ENCODE measurements at regions not wholly inside any gene's neighbourhood (a gene's known extent, or its start where the extent isn't known, plus 50 kb on each side); places are given as distances from the start of the nearest gene placed in this dataset.

- no peak for TF ChIP-seq CTCF (conservative IDR thresholded peaks at IDR 0.05; ENCODE audit: low read depth, low read length)
- DNase-seq (ENCODE audit: low read depth) = no peak
- H3K4me3 ChIP-seq (ENCODE audit: low read depth, low read length) = no peak overlapping the region
These were observed 101.5 kb downstream of the KIF26A start for GRCh38 chr14:104239861-104240301.

GRCh38 chr14:104240434-104241157 is 102.2 kb downstream of the KIF26A start:
- TF ChIP-seq CTCF (conservative IDR thresholded peaks at IDR 0.05; ENCODE audit: low read depth, low read length) = no peak
- no peak for DNase-seq (ENCODE audit: low read depth)
- H3K4me3 ChIP-seq (ENCODE audit: low read depth, low read length) = no peak overlapping the region

DNA sequence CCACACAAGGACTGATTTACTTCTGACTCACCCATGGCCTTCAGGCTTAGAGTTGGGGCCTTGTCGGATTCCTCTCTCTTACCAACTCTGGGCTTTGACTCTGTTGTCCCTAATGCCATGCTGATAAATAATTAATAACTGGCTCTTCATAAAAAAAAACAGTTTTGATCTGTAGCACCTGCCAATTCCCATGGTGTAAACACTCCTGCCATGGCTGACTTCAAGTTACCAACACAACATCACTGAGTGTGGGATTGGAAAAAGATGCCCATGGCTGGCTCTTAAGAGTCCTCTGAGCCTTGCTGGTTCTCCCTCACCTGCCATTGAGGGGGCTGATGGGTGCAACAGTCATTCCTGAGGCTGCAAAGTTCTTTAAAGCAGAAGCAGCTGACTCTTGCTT is 104.8 kb downstream of the KIF26A start:
- no peak for TF ChIP-seq CTCF (conservative IDR thresholded peaks at IDR 0.05; ENCODE audit: low read depth, low read length)
- no peak for DNase-seq (ENCODE audit: low read depth)

DNA sequence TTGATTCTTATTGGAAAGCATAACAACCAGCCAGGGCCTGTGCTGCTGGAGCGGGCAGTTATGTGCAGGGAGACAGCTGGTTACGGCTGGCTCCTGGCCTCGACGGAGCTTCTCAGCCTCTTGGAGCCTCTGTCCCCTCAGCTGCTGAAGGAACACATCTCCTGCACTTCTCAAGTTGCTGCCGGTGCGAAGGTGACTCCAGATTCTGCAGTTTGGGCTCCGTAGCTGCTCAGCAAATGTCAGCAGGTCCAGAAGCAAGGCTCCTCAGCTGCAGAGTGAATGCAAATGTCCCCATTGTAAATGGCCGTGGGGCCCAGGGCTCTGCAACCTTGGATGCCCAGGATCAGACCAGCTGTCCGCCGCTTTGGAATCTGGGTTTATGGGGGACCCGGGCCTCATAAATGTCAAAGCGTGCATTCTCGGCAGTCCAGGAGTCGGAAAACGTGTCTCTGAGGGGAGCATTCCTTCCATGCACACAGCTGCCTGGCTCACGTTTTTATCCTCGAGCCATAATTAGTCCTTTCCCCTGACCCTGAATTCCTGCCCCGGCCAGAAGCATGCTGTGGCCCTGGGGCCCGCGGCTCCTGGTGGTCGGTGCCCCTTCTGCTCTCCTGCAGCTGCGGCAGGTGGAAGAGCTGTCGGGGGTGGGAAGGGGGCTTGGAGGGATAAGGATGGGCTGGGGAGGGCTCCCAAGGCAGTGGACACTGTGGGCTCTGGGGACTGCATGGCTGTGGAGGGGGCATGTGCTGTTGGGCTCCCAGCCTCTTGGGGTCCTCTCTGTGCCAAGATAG is 106.0 kb downstream of the KIF26A start:
- TF ChIP-seq CTCF (conservative IDR thresholded peaks at IDR 0.05; ENCODE audit: low read depth, low read length) = no peak

More for the DNA sequence above, 104.8 kb downstream of the KIF26A start:
- no peak overlapping the region for H3K4me3 ChIP-seq (ENCODE audit: low read depth, low read length)

DNA sequence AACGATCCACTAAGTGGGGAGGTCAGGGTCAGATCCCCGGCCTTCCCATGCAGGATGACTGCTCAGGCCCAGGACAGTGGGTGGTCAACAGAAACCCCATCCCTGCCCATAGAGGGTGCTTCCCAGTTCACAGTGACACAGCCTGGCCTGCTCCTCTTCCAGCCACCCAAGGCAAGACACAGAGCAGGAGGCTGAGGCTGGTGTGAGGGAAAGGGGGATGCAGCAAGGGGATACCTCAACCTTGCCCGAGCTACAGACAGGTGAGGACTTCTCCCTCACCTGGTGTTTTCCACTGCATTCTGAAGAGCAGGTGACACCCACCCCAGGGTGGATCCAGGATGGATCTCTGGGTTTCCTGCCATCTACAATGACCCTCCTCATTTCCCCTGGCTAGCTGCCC is 106.7 kb downstream of the KIF26A start:
- DNase-seq (ENCODE audit: low read depth) = no peak
- TF ChIP-seq CTCF (conservative IDR thresholded peaks at IDR 0.05; ENCODE audit: low read depth, low read length) = no peak
- H3K4me3 ChIP-seq (ENCODE audit: low read depth, low read length) = no peak overlapping the region

More for the DNA sequence above, 106.0 kb downstream of the KIF26A start:
- no peak overlapping the region for H3K4me3 ChIP-seq (ENCODE audit: low read depth, low read length)
- no peak for DNase-seq (ENCODE audit: low read depth)

DNA sequence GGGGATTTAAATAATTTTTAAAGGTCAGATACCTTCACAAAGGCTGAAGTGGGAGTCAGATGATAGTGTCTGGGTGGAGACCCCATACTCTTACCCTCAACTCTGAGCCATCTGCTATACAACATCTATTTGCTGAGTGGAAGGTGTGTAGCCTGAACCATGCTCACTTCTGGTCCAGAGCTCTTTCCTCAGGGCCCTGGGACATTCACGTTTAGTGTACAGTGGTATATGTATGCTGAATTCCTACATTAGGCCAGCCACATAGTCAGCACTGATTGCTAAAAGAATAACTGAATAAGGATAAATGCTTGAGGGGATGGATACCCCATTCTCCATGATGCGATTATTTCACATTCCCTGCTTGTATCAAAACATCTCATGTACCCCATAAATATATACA is 107.3 kb downstream of the KIF26A start:
- TF ChIP-seq CTCF (conservative IDR thresholded peaks at IDR 0.05; ENCODE audit: low read depth, low read length) = no peak
- no peak overlapping the region for H3K4me3 ChIP-seq (ENCODE audit: low read depth, low read length)
- DNase-seq (ENCODE audit: low read depth) = no peak

All from epithelial cell of proximal tubule (primary cell).